HL-60 (cell line): ENCODE measurements at regions not wholly inside any gene's neighbourhood (a gene's known extent, or its start where the extent isn't known, plus 50 kb on each side); places are given as distances from the start of the nearest gene placed in this dataset.

ENCODE experiments used
- DNase-seq, 2 experiments: peaks; one replicate each; pipeline ENCODE4 v3.0.0-alpha.2; 2010 to 2020; ENCODE audit warnings: low read depth in 1 of 2, low spot score in 1 of 2
- H3K27ac ChIP-seq: fragments of 250-450 bp; sonication (Bioruptor Pico); replicated peaks from 2 replicates; pipeline ENCODE4 v1.5.1; 2020; ENCODE audit warnings: mild to moderate bottlenecking, moderate library complexity
- H3K27me3 ChIP-seq: fragments of 250-450 bp; sonication (Bioruptor Pico); 2 replicates; pipeline ENCODE4 v1.5.1; 2021; ENCODE audit warnings: mild to moderate bottlenecking, moderate library complexity; ENCODE audit not compliant: insufficient read depth, poor library complexity, severe bottlenecking
- H3K4me3 ChIP-seq: replicated peaks from 2 replicates; pipeline ENCODE4 v1.5.1; 2011; ENCODE audit warnings: mild to moderate bottlenecking, control low read depth, low read length; ENCODE audit not compliant: insufficient read depth
- GABPA ChIP-seq: IDR thresholded peaks from 2 replicates; pipeline ENCODE4 v1.6.1; 2012; ENCODE audit warnings: low read depth
- POLR2AphosphoS5 ChIP-seq: IDR thresholded peaks from 2 replicates; pipeline ENCODE4 v1.6.1; 2012; ENCODE audit warnings: low read depth
- SPI1 ChIP-seq: IDR thresholded peaks from 2 replicates; pipeline ENCODE4 v1.6.1; 2012; ENCODE audit warnings: low read depth, mild to moderate bottlenecking, borderline replicate concordance
- TF ChIP-seq, protein P1 (sequence below): IDR thresholded peaks from 2 replicates; pipeline ENCODE4 v1.6.1; 2012; ENCODE audit warnings: low read depth; ENCODE audit not compliant: insufficient replicate concordance
- TF ChIP-seq, protein P2 (sequence below): IDR thresholded peaks from one replicate; pipeline ENCODE4 v1.5.1; 2011; ENCODE audit warnings: low read length, control low read depth, inconsistent platforms; ENCODE audit not compliant: insufficient read depth

GRCh38 chr2:134185639-134186038 is 68.2 kb upstream of the MGAT5 start:
- DNase-seq = no peak
- no peak overlapping the region for H3K4me3 ChIP-seq
- no peaks in the 10 kb centered on the region for H3K27me3 ChIP-seq
- TF ChIP-seq GABPA (no peak), SPI1 (no peak), POLR2AphosphoS5 (no peak)
- TF ChIP-seq, protein P1, sequence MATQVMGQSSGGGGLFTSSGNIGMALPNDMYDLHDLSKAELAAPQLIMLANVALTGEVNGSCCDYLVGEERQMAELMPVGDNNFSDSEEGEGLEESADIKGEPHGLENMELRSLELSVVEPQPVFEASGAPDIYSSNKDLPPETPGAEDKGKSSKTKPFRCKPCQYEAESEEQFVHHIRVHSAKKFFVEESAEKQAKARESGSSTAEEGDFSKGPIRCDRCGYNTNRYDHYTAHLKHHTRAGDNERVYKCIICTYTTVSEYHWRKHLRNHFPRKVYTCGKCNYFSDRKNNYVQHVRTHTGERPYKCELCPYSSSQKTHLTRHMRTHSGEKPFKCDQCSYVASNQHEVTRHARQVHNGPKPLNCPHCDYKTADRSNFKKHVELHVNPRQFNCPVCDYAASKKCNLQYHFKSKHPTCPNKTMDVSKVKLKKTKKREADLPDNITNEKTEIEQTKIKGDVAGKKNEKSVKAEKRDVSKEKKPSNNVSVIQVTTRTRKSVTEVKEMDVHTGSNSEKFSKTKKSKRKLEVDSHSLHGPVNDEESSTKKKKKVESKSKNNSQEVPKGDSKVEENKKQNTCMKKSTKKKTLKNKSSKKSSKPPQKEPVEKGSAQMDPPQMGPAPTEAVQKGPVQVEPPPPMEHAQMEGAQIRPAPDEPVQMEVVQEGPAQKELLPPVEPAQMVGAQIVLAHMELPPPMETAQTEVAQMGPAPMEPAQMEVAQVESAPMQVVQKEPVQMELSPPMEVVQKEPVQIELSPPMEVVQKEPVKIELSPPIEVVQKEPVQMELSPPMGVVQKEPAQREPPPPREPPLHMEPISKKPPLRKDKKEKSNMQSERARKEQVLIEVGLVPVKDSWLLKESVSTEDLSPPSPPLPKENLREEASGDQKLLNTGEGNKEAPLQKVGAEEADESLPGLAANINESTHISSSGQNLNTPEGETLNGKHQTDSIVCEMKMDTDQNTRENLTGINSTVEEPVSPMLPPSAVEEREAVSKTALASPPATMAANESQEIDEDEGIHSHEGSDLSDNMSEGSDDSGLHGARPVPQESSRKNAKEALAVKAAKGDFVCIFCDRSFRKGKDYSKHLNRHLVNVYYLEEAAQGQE = no peak
- TF ChIP-seq, protein P2, sequence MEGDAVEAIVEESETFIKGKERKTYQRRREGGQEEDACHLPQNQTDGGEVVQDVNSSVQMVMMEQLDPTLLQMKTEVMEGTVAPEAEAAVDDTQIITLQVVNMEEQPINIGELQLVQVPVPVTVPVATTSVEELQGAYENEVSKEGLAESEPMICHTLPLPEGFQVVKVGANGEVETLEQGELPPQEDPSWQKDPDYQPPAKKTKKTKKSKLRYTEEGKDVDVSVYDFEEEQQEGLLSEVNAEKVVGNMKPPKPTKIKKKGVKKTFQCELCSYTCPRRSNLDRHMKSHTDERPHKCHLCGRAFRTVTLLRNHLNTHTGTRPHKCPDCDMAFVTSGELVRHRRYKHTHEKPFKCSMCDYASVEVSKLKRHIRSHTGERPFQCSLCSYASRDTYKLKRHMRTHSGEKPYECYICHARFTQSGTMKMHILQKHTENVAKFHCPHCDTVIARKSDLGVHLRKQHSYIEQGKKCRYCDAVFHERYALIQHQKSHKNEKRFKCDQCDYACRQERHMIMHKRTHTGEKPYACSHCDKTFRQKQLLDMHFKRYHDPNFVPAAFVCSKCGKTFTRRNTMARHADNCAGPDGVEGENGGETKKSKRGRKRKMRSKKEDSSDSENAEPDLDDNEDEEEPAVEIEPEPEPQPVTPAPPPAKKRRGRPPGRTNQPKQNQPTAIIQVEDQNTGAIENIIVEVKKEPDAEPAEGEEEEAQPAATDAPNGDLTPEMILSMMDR = no peak
- no peak overlapping the region for H3K27ac ChIP-seq

GRCh38 chr2:134189009-134189720 is 64.7 kb upstream of the MGAT5 start:
- H3K4me3 ChIP-seq = no peak overlapping the region
- no peaks in the 10 kb centered on the region for H3K27me3 ChIP-seq
- TF ChIP-seq POLR2AphosphoS5 (no peak), SPI1 (no peak), GABPA (no peak)
- TF ChIP-seq, protein P1 = no peak
- TF ChIP-seq, protein P2 = no peak
- H3K27ac ChIP-seq = no peak overlapping the region
- DNase-seq = no peak

DNA sequence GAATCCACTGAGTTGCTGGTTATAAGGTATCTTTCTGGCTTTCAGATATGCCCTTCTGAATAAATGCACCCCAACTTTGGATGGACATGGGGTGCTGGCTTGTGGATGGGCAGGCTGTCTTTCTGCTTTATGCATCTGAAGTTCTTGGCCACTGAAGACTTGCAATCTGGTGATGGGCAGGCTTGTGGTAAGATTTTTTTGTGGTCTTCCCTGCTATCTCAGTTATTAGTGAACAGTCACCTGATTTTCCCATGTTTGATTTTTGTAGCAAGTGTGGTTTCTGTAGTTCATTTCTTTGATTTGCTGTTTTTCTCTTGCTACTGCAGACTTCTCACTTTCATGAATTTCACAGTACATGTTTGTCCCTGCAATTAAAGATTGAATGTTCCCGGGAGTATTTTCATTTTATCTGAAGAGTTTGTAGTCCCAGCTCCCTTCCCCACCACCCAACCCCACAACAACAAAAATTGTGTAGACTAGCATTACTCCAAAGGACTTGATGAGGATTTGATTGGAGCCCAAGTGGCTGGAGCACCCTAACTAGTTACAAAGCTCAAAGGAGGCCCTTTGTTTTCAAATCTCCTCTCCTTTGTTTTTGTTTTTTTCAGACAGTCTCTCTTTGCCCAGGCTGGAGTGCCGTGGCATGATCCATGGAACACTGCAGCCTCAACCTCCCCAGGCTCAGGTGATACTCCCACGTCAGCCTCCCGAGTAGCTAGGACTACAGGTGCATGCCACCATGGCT is 63.6 kb upstream of the MGAT5 start:
- H3K27ac ChIP-seq = no peak overlapping the region

More for the DNA sequence above, 63.6 kb upstream of the MGAT5 start:
- Histone ChIP-seq H3K4me3 (no peak overlapping the region), H3K27me3 (no peaks in the 10 kb centered on the region)
- TF ChIP-seq GABPA (no peak), SPI1 (no peak), POLR2AphosphoS5 (no peak)
- TF ChIP-seq, protein P2 = no peak
- TF ChIP-seq, protein P1 = no peak
- DNase-seq = no peak
